Fibroblast of the aortic adventitia (primary cell): ENCODE measurements at regions not wholly inside any gene's neighbourhood (a gene's known extent, or its start where the extent isn't known, plus 50 kb on each side); places are given as distances from the start of the nearest gene placed in this dataset.

Experiments
- DNase-seq: peaks from one replicate; pipeline ENCODE4 v3.0.0-alpha.2; 2010; ENCODE audit warnings: low read depth
- H3K4me3 ChIP-seq: 2 replicates; pipeline ENCODE4 v1.5.1; 2011; ENCODE audit warnings: low read depth, mild to moderate bottlenecking, control low read depth, low read length, moderate library complexity
- CTCF ChIP-seq: IDR thresholded peaks from 2 replicates; pipeline ENCODE4 v1.5.1; 2011; ENCODE audit warnings: mild to moderate bottlenecking, low read length, control low read depth, inconsistent platforms; ENCODE audit not compliant: insufficient read depth

DNA sequence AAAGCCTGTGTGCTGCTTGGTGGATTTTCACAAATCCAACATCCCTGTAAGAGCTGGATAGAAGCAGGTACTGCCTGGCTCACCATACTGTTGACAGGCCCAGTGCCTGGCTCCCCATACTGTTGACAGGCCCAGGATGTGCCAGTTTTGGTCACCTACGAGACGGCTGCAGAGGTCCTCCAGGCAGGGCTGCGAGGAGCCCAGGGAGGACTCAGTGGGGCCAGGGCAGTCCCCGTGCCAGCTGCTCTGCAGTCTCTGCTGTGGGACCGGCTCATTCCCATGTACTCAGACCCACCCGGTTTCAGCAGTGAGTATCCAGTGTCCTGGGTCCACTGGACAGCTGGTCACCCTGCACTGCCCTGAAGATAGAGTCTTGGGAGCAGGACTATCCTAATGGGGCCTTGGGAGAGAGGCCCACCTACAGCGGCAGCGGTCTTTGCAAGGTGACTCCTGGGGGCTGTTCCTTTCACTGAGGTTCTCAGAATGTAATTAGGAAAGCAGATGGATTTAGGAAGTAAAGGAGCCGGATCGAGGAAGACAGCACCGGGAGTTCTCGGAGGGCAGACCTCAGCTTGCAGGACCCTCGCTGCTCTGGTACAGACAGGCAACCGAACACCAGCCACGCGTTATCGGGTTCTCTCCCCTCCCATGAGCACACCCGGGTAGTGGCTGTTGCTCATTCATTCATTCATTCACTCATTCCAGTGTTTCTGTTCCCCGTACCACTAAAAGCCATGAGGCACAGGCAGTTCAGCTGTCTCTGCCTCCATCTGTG lies 106.1 kb downstream of the CTTN start:
- DNase-seq, result no peak
- H3K4me3 ChIP-seq, result no peak overlapping the region
- no peak for TF ChIP-seq CTCF

DNA sequence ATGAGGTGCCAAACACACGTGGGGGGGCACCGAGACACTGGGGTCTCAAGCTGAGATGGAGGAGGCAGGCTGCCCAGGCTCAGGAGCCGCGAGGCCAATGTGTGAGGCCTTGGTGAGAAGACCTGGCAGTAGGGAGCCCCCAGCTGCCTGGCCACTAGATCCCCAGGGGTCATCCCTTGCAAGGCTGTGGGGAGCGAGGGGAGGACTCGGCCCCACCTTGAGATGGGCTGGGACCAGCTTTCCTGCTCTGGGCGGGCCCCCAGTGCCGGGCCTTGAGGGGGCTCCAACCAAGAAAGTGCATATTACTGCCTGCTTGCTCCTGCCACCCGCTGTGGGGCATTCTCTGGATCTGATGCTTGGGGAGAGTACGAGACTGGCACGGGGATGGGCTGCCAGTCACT lies 107.0 kb downstream of the CTTN start:
- no peak overlapping the region for H3K4me3 ChIP-seq
- no peak for TF ChIP-seq CTCF
- no peak for DNase-seq

DNA sequence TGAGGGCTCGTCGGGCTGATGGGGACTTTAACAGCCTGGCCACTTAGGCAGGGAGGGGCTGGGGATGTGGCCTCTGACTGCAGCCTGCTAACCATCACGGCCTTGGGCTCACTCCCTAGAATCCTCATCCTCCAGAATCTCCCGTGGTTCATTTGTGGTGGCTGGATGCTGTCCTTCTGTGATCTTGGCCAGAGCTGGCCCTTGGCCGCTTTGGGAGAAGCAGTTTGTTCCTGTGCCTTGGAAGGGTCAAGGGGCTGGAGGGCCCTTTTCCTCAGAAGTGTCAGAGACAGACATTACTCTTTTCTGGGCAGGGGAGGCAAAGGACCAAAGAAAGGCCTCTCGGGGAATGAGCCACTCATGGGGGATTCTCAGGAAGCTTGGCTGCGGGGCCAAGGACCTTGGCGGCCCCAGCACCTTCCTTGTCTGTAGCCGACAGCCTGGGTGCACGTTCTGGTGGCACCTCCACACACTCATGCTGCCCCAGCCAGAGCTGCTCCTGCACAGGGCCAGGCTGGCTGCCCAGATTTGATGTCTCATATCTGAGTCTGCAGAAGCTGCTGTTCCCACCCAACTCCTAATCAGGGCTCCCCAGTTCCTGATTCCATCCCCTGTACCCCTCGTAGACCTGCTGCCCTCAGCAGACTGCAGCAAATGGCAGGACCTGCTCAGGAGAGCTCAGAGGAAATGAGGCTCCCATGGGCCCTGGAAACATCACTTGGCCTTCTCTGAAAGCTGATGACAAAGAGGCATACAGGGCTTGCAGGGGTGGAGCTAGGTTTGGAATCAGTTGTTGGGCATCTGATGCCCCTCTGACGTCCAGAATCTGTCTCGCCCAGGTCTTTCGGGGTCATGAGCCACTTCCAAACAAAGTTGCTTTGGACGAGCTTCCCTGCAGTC lies 107.7 kb downstream of the CTTN start:
- no peak for TF ChIP-seq CTCF
- H3K4me3 ChIP-seq, result no peak overlapping the region
- DNase-seq, result no peak

GRCh38 chr11:70506658-70506970 lies 108.3 kb downstream of the CTTN start:
- no peak for DNase-seq
- no peak overlapping the region for H3K4me3 ChIP-seq
- no peak for TF ChIP-seq CTCF

- no peak for TF ChIP-seq CTCF
- DNase-seq, result no peak
- no peak overlapping the region for H3K4me3 ChIP-seq
These were observed 108.7 kb downstream of the CTTN start for GRCh38 chr11:70506986-70507385.

- no peak for DNase-seq
- H3K4me3 ChIP-seq, result no peak overlapping the region
- no peak for TF ChIP-seq CTCF
These were observed 109.3 kb downstream of the CTTN start for GRCh38 chr11:70507466-70508230.
